ENCODE measurements at regions not wholly inside any gene's neighbourhood (a gene's known extent, or its start where the extent isn't known, plus 50 kb on each side); places are given as distances from the start of the nearest gene placed in this dataset.

DNA sequence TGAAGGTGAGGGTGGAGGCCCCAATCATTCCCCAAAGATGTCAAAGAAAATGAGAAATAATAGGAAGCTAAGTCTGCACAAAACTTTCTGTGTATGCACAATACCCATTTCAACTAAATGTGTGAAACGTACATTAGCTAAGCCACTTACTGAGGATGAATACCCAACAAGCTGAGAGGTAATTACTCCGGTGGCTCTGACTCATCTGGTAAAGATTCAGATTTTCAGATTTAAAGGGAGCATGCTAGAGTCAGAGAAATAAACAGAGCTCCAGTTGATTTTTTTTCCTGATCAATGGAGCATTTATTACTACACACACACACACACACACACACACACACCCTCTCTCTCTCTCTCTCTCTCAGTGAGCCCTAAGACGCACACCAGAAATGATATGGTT, 194.8 kb upstream of the ARGLU1 start:
- no peak for TF ChIP-seq POLR2A (IDR thresholded peaks at IDR 0.05; ENCODE audit: low read depth)
- no peak for TF ChIP-seq EP300 (IDR thresholded peaks at IDR 0.05)
- TF ChIP-seq, protein P1, sequence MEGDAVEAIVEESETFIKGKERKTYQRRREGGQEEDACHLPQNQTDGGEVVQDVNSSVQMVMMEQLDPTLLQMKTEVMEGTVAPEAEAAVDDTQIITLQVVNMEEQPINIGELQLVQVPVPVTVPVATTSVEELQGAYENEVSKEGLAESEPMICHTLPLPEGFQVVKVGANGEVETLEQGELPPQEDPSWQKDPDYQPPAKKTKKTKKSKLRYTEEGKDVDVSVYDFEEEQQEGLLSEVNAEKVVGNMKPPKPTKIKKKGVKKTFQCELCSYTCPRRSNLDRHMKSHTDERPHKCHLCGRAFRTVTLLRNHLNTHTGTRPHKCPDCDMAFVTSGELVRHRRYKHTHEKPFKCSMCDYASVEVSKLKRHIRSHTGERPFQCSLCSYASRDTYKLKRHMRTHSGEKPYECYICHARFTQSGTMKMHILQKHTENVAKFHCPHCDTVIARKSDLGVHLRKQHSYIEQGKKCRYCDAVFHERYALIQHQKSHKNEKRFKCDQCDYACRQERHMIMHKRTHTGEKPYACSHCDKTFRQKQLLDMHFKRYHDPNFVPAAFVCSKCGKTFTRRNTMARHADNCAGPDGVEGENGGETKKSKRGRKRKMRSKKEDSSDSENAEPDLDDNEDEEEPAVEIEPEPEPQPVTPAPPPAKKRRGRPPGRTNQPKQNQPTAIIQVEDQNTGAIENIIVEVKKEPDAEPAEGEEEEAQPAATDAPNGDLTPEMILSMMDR (IDR thresholded peaks at IDR 0.05), result no peak
